Stimulated activated naive CD4-positive, alpha-beta T cell (primary cell): ENCODE measurements at regions not wholly inside any gene's neighbourhood (a gene's known extent, or its start where the extent isn't known, plus 50 kb on each side); places are given as distances from the start of the nearest gene placed in this dataset.
"Not testable (repeated sequence)": the region's sequence is repeated elsewhere in the genome, so short reads cannot be mapped to it uniquely, and the experiment has no call there.

Experiments
- DNase-seq, 6 experiments: peaks; one replicate each; lab custom pipeline; 2025; lab: John Stamatoyannopoulos, UW

DNA sequence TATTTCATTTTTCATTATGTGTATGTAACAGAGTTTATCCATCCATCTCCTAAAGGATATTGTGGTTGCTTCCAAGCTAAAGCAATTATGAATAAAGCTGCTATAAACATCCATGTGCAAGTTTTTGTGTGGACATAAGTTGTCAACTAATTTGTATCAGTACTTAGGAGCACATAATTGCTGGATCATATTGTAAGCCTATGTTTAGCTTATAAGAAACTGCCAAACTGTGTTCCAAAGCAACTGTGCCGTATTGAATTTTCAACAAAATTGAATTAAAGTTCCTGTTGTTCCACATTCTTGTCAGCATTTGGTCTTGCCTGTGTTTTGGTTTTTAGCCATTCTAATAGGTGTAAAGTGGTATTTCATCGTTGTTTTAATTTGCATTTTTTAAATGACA is 416.9 kb downstream of the SLC6A15 start:
- no peak for DNase-seq

DNA sequence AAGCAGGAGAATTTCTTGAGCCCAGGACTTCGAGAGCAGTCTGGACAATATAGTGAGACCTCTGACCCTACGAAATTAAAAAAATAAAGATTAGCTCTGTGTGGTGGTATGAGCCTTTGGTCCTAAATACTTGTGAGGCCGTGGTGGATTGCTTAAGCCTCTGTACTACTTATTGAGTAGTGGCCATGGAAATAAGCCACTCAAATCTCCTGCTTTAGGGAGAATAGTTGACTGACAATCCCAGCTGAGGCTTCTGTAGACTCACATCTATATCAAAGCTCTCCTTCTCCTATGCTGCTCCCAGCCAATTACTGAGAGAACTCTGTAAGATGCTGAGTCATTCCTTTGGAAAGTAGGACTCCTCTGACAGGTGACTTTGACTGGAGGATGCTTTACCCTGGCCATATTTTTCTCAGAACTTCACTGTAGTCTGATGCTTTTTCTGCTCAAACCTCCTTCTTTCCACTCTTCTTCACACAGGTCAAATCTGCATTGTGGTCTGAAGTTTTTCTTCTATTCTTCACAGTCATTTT is 420.2 kb downstream of the SLC6A15 start:
- no peak for DNase-seq

DNA sequence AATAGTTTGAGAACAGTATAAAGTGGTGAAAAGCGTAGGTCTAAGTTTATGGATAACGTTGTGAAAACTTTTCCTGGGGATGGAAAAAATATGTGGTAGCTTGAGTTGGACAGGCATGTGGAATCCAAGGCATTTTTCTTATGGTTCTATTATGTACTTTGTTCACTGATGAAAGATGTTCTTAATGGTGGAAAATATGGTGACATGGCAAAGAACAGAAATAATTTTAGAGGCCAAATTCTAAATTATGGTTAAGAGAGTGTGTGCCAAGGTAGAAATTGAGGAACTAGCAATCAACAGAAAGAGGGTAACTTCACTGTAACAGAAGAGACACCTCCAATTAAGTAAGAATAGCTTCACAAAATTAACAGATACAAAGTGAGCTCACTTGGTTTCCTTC is 427.8 kb downstream of the SLC6A15 start:
- no peak for DNase-seq

DNA sequence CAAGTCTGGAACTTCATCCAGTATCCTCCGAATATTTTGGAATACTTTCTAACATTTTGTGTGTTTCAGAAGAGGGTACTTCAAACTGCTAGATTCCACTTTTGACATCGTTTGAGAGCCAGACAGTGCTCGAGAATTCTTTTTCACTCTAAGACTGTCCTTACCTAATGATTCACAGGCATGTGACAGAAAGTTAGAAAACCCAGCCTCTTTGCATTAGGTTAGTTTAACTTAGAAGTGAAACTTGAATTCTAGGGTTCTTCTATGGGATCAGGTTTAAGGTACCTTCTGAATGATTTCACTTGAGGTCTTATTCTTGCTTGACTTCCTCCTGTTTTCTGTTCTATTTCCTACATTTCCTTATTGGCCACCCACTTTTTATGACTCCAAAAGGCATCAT is 431.8 kb downstream of the SLC6A15 start:
- DNase-seq, result no peak

DNA sequence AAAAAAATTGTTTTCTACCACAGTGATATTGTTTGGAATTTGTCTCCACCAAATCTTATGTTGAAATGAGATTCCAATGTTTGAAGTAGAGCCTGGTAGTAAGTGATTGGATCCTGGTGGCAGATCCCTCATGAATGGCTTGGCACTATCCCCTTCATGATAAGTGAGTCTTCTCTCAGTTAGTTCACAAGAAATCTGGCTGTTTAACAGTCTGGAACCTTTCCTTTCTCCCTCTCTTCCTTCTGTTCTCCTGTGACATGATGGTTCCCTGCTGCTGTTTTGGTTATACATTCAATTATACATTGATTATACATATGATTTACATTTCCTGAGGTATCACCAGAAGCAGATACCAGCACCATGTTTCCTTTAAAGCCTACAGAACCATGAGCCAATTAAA is 442.2 kb downstream of the SLC6A15 start:
- DNase-seq, result no peak

DNA sequence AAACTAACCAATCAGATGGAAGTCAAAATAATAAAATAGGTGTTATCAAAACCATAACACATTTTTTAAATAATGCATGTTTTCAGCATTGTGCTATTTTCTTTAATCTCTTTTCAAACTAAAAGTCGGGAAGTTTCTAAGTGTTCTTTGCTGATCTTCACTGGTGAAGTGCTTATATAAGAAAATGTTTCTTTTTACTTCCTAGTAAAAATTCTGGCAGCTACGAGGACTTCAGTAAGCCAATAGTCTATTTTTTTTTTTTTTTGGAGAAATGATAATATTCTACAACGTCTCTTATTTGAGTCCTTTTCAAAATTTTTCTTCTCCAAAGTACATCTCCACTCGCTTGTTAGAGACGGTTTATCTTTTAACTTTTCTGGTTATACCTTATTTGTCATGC is 448.0 kb downstream of the SLC6A15 start:
- DNase-seq, result no peak

DNA sequence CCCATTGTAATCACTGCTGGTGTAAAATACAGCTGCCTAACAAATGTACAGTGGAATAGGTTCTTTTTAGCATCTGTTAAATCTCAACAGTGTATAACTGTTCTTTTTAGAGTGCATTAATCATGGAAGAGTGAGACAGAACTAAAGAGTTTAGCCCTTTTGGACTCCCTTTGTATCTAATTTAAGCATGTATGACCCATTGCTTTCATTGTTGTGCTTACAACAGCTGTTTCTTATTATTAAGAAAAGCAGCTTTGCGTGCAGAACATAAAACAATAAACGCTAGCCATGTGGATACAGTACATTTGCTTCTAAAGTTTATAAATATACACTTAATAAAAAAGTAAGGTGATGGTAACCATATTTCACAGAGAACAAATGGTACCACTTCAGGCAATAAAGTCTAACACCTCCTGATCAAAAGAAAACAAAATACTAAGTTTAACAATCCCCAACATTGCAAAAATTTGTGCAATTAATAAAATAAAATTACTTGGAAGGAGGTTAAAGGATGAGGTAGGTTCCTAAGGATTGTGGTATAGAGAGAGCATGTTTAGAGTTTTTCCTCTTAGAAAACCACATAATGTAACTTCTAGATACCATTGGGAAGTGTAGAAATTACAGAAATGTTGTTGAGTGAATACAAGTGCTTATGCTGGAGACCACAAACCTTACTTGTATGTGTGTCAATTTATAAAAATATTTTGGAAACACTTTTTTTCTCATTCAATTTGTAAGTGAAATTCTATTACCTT is 448.7 kb downstream of the SLC6A15 start:
- DNase-seq, result no peak

DNA sequence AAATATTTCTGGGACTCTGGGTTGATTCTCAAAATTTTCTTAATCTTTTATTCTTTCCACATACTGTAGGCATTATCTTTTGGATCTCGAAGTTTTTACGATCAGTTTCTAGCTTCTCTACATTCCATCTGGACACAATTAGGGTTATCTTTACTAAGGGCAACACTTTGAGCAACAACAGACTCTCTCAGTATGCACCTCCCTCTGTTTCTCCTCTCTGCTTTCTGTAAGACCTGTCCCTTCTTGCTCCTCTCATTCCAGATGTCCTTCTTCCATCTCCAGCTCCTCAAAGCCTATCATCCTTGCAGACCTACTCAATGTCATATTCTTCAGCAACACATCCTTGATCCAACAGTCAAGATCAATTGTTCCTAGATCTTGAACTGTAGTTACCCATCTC is 457.0 kb downstream of the SLC6A15 start:
- DNase-seq, result no peak

DNA sequence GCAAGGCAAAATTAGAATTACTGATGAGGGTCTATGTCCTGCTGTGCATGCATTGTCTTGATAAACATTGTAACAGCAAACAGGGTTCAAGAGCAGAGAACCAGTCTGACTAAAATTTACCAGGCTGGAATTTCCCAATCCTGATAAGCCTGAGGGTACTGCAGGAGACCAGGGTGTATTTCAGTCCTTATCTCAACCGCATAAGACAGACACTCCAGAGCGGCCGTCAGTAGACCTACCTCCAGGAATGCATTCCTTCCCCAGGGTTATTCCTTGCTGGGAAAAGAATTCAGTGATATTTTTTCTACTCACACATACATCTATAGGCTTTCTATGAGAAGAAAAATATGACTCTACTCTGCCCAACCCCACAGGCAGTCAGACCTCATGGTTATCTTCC is 466.1 kb downstream of the SLC6A15 start:
- not testable (repeated sequence) for DNase-seq

DNA sequence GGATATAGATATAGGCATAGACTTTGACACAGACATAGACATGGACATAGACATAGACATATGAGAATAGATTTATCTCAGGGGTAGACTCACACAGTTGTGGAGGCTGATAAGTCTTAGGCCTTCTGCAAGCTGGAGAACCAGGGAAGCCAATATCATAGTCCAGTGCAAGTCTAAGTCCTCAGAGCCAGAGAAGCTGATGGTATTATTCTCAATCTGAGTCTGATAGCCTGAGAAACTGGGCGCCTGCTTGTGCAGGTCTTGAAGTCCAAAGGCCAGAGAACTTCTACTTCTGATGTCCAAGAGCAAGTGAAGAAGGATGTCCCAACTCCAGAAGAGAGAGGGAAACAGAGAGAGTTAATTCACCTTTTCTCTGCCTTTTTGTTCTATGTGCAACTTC is 476.5 kb downstream of the SLC6A15 start:
- DNase-seq, result no peak

DNA sequence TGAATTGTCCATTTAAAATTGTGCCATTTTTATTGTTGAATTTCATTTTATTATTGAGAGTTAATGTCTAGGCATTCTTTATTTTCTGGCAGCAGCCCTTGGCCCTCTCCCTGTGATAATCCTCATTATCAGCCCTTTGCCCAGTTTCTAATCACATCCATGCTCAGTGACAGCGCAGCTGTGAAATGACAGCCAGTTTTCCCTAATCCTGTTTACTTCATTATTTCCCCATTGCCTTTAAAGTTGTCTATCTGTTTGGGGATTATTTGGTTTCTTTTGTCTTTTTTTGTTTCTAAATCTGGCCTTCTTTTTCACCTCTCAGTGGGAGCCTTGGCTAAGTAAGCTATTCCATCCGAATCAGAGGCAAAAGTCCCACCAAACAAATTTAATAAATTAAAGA is 476.9 kb downstream of the SLC6A15 start:
- no peak for DNase-seq

DNA sequence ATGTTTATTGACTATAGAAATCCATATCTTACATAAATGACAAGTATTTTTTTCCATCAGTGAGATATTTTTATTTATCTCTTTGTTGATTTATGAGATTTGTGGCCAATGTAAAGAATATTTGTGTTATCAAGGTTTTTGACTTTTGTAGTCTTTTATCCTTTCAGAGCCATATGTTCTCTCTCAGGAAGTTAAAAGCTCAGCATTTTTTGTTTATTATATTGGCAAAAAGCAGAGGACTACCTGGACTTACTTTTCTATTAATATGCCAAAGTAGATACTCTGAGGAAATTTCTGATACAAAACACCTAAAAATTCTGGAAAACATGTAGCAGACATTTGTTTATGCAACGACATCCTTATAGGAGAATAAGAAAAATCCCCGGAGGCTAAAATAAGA is 490.3 kb downstream of the SLC6A15 start:
- no peak for DNase-seq

DNA sequence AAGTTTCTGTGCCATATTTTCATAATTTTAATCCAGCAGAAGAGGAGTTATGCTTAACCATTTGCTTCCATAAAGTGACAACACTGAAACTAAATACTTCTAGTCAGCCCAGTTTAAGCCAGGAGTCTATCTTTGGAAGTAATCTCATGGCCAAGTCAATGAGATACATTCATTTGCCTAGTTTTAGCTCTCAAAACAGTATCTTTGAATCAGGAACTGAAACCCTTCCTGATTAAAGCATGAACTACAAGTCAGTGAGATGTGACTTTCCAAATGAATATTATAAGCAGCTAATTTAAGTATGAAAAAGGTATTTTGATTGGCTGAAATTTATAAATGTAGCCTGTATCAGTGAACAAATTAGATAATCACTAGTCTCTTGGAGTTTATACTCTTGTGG is 491.5 kb downstream of the SLC6A15 start:
- DNase-seq, result no peak

DNA sequence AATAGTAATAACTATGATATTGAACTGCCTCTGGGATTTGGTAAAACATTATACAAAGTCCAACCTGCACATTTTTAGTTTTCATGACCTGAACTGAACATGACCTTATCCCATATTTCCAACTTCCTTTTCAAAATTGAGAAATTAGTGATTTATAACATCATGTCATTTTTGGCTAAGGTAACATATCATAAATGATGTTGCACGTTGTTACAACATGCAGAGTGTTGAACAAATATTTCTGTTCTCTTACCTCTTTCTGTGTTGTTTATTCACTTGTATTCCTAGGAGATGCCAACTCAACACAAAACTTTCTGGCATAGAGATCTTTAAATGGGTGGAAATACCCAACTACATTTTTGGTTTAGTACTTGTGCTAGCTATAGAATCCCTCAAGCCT is 496.0 kb downstream of the SLC6A15 start:
- no peak for DNase-seq

DNA sequence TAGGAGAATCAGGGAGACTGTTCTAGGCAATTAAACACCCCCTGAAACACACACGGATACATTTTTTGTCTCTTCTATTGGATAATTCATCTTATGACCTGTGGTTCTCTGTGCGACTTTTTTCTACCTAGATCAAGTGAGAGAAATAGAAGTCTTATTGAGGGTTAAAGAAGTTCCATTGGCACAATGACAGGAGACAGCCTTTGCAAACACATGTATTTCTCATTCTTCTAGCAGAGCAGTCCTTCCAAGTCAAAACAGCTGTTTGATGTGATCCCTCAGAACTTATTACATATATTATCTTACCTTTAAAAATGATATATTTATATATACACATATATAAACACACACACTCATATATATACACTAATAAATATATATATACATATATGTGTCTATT is 496.7 kb downstream of the SLC6A15 start:
- no peak for DNase-seq

DNA sequence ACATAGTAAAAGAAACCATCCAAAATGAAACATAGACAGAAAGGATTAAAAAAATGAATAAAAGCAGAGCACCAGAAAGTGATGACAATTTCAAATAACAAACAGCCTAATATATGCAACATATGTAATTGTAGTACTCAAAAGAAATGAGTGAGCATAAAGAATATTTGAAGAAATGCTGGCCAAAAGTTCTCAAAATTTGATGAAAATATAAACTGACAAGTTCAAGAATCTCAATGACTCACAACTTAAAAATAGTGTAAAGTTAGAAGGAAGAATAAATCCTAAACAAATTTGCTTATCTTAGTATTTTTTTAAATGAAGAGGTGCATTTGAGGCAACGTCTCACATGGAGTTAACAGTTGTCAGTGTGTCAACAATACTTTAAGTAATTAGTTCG is 498.9 kb downstream of the SLC6A15 start:
- DNase-seq, result no peak

DNA sequence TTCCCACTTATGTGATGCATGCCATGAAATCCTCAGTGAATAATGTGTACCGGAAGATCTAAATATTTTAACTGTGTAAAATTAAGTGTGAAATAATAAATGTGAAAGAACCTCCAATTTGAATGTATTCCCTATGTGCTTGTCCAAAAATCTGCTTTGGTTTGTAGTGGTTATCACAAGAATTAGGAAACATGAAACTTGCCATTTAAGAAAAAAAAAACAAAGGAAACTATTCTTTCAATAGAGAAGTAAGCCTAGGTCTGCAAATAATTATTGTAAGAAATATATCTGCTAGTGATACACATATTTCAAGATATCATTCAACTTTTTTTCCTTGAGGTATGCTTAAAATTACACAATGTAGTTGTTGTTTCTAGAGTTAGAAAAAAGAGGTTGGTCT is 500.4 kb downstream of the SLC6A15 start:
- no peak for DNase-seq

DNA sequence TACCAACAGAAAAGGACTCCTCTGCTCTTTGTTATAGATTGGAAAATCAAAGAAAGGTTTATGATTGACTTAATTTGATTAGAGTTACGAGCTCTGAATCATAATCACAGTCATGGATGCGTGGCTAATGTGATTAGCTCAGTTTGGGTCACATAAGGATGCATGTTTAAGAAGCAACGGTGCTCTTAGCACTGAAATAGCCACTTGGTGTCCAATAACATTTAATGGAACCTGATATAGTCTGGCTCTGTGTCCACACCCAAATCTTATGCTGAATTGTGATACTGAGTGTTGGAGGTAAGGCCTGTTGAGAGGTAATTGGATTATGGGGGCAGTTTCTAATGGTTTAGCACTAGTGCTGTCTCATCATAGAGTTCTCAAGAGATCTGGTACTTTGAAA is 501.6 kb downstream of the SLC6A15 start:
- no peak for DNase-seq

DNA sequence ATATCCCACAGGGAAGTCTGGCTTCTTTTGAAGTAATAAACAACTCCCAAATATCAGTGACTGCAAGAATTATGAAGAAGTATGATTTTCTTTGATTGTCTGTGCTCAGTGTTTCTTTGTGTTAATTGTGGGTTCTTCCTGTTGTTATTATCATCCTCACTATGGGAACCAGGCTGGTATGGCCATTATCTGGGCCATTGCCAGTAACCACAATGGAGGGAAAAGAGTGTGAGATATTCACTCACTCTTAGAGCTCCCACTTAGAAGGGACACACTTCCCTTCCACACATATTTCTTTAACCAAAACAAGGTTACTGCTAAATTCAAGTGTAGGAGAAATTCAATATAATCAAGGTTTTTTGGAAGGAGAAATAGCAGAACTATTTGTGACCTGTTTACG is 503.7 kb downstream of the SLC6A15 start:
- DNase-seq, result no peak

DNA sequence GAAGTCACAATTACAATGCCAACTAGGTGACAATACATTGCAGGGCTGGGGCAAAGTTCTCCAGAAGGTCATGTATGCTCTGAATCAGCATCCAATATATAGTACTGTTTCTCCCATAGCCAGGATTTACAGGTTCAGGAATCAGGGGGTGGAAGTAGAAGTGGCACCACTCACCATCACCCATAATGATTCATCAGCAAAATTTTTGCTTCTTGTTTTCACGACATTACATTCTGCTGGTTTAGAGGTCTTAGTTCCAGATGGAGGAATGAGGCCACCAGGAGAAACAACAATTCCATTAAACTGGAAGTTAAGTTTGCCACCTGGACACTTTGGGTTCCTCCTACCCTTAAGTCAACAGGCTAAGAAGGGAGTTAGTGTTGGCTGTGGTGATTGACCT is 505.9 kb downstream of the SLC6A15 start:
- not testable (repeated sequence) for DNase-seq

DNA sequence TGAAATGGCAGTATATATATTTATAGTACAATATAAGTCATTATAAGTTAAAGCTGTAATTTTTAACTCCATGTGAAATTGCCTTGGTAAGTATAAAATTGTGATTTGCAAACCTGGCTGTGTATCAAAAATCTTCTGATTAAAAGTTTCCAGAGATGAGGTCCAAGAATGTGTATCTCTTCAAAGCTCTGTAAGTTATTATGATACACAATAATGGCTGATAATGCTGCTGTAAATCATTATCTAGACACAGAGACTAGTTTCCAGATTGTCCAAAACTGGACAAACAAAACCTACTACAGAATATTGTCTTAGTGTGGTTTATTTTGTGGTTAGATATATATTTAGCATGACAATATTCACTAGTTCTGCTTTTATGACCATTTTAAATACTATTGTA is 514.8 kb downstream of the SLC6A15 start:
- no peak for DNase-seq

DNA sequence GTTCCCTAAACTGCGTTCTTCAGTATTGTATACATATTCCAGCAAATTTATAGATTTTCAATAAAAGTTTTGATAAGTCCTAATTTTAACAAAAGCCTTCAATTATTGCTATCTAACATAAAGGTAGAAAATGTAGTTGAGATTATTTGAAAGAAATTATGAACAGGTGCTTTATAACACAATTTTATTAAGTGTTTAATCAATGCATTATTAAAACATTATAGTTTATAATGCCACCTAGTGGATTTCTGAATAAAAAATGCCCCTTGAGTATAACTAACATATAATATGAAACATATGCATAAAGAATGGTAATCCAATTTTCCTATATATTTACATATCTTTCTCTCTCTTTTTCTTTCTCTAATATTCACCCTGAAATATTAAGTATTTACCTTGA is 515.3 kb downstream of the SLC6A15 start:
- no peak for DNase-seq

DNA sequence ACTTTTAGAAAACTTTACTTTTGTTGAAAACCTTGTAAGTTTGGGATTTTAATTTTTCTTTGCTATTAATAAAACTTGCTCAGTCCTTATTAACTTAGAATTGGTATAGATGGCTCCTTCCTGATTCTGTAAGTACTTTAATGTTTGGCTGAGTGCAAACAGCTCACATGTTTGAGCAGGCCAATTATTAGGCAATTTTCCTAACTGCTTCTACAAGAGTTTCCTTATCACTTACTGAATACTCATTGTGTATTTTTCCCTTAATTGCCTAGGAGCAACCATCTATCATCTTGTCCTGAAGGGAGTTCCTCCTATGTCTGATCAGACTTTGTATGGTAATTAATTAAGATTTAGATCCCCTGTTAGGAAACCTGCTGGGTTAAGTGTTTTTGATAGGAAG is 521.4 kb downstream of the SLC6A15 start:
- not testable (repeated sequence) for DNase-seq

DNA sequence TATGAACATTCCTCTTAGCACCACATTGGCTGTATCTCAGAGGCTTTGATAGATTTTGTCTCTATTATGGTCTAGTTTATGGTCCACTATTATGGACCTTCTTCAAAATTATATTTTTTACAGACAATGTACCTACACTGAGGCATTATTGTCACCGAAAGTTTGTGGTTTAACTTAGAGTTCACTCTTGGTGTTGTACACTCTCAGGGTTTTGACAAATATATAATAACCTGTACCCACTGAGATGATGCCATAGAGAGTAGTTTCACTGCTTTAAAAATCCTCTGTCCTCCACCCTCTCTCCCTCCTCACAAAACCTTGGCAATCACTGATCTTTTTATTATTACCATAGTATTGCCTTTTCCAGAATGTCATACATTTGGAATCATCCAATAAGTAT is 528.2 kb downstream of the SLC6A15 start:
- no peak for DNase-seq
